ENCODE measurements at regions not wholly inside any gene's neighbourhood (a gene's known extent, or its start where the extent isn't known, plus 50 kb on each side); places are given as distances from the start of the nearest gene placed in this dataset.
"Not testable (repeated sequence)": the region's sequence is repeated elsewhere in the genome, so short reads cannot be mapped to it uniquely, and the experiment has no call there.

GRCh38 chr12:127503246-127503645 is 763.7 kb upstream of the TMEM132C start:
- DNase-seq (ENCODE audit: low read depth, low spot score) = no peak

DNA sequence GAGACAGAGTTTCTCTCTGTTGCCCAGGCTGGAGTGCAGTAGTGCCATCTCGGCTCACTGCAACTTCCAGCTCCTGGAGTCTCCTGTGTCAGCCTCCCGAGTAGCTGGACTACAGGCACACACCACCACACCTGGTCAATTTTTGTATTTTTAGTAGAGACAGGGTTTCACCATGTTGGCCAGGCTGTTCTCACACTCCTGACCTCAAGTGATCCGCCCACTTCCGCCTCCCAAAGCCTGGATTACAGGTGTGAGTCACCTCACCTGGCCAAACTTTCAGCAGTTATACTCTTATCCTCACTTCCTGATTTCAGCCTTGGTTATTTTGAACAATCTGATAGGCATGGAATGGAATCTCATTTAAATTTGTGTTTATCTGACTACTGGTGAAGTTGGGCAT is 763.0 kb upstream of the TMEM132C start:
- not testable (repeated sequence) for DNase-seq (ENCODE audit: low read depth, low spot score)

- DNase-seq (ENCODE audit: low read depth, low spot score) = no peak
Observed at GRCh38 chr12:127504874-127505273, 762.1 kb upstream of the TMEM132C start.

GRCh38 chr12:127507341-127507740 is 759.6 kb upstream of the TMEM132C start:
- DNase-seq (ENCODE audit: low read depth, low spot score) = peak; percentile 22

- peak; percentile 31 for DNase-seq (ENCODE audit: low read depth, low spot score)
Observed at GRCh38 chr12:127509066-127509778, 757.7 kb upstream of the TMEM132C start.

DNA sequence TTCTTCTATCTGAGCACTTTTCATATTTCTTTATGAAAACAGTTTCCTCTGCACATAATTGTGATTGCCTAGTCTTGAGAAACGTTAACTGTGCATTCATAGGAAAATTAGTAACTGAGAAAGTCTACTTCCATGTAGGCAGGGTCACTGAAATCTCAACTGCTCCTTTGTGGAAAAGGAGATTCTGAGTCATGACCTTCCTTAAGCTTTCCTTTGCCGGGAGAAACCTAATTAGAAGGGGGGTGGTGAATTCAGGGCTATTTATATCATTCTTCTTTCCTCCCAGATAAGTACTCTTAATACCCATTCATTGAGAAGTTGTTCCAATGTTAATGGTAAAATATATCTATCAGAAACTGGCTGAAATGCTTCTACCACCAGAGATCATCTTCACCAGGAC is 751.0 kb upstream of the TMEM132C start:
- no peak for DNase-seq (ENCODE audit: low read depth, low spot score)

DNA sequence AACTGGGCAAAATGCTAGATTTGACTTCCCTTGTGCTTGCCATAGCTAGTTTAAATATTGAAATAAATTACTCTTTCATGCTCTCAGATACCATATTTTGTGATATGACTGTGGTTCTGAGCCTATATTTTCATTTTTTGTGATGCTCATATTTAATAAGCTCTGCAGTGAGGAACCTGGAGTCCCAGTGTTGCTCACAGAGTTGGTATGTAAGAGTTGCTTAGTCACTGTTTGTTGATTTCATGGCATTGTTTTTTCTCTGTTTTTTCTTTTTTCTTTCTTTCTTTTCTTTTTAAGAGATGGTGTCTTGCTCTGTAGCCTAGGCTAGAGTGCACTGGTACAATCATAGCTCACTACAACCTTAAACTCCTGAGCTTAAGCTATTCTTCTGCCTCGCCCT is 750.5 kb upstream of the TMEM132C start:
- DNase-seq (ENCODE audit: low read depth, low spot score) = no peak

DNA sequence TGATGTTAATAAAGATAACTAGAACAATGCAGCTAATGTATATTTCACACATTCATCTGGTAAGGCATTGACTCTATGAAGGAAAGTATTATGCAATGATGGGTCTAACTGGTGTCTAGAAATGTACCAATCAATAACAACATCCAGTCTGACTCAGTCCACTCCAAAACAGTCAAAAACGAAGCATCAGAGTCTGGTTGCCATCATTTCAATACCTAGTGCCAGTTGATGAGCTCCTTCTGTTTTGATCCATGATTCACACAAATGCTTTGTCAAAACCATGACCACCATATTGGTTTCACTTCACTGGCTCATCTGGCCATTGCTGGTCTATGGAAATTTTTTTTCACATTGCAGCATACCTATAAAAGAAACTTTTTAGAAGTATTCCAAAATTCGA is 747.2 kb upstream of the TMEM132C start:
- no peak for DNase-seq (ENCODE audit: low read depth, low spot score)

DNA sequence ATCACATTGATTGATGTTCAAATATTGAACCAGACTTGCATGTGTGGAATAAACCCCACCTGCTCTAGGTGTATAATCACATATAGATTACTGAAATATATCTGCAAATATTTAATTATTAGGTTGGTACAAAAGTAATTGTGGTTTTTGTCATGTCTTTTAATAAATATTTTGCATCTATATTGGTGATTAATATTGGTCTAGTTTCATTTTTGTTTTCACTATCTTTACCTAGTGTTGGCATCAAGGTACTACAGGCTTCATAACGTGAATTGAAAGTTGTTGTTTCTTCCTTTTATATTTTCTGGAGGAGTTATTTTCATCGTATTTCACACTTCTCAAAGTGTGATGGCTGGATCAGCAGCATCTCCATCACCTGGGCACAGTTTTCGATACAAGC is 740.0 kb upstream of the TMEM132C start:
- DNase-seq (ENCODE audit: low read depth, low spot score) = no peak

DNA sequence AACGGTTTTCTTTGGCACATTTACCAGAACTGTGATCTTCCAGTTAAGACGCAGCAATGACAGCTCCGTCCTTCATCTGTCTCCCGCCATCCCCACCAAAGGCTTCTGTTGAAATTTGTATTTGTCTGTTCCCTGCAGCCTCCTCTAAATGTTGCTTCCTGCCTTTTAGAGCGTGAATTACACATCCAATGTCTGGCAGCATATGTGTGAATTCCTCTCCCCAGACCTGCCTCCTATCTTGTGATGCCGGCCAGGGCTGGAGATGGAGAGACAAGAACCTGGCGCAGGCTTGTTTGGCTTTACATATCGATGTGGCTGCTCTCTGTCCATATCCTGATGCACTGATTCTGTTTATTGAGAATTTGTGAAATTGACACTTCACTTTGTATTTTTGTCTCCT is 738.4 kb upstream of the TMEM132C start:
- DNase-seq (ENCODE audit: low read depth, low spot score) = no peak

- DNase-seq (ENCODE audit: low read depth, low spot score) = no peak
Observed at GRCh38 chr12:127531542-127531941, 735.4 kb upstream of the TMEM132C start.

DNA sequence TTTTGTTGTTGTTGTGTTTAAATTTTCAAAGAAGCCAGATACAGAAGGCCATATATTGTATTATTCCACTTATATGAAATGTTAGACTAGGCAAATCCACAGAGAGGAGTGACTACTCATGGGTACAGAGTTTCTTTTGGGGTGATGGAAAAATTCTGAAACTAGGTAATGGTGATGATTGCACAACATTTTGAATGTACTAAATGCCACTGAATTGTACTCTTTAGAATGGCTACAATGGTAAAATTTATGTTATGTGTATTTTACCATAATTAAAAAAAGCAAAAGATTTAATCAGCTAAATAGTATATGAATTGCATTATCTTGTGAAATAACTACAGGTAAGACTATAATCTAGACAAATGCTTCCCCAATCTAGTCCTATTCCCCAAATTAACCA is 733.6 kb upstream of the TMEM132C start:
- DNase-seq (ENCODE audit: low read depth, low spot score) = no peak

DNA sequence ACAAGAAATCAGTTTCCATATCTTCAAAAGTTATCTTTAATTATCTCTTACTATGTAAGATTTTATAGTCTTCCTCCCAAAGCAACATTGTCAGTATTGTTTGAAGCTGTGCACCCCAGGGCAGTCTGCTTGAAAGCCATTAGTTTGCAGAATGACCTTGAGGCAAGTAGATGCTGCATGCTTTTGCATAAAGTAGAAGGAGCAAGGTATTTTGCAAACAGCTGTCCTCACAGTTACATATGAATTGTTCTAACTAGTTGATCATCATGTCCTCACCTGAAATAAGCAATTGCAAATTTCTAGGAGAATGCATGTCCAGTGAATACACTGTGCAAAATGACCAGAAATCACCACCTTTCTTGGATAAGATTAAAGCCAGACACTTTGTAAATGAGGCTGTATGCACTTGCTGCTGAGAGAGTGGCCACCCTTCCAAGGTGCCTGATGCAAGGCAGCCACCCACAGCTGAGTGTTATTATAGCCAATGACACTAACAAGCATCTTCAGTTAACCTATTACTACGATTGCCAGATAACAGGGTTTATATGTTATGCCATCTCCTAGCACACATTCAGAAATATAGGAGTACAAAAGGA is 730.0 kb upstream of the TMEM132C start:
- DNase-seq (ENCODE audit: low read depth, low spot score) = no peak

- no peak for DNase-seq (ENCODE audit: low read depth, low spot score)
Observed at GRCh38 chr12:127538316-127538715, 728.7 kb upstream of the TMEM132C start.

DNA sequence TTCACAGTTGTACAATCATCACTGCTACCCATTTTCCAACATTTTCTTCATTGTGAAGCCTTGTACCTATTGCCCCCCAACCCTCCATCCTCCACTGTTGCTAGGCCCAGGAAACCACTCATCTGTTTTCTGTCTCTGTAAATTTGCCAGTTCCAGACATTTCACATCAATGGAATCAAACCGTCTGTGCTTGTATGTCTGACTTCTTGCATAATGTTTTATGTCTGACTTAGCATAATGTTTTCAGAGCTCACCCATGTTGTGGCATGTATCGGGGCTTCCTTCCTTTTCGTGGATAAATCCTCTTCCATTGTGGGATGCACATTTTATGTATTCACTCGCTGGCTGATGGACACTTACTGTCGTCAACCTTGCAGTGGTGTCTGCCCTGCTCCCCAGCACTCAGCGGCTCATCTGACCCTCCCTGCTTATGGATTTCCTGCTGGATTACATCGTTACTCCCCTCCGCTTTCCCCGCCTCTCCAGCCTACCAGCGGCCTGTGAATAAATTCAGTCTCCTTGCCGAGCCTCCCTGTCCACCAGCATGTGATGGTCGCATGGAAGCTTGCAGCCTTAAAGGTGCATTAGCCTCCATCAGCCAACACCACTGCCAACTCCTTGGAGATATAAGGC is 727.6 kb upstream of the TMEM132C start:
- no peak for DNase-seq (ENCODE audit: low read depth, low spot score)

- no peak for DNase-seq (ENCODE audit: low read depth, low spot score)
Observed at GRCh38 chr12:127542391-127542790, 724.6 kb upstream of the TMEM132C start.

- peak; percentile 15 for DNase-seq (ENCODE audit: low read depth, low spot score)
Observed at GRCh38 chr12:127542931-127543330, 724.0 kb upstream of the TMEM132C start.

- no peak for DNase-seq (ENCODE audit: low read depth, low spot score)
Observed at GRCh38 chr12:127546721-127547505, 720.1 kb upstream of the TMEM132C start.

- no peak for DNase-seq (ENCODE audit: low read depth, low spot score)
Observed at GRCh38 chr12:127548123-127548553, 718.8 kb upstream of the TMEM132C start.

GRCh38 chr12:127550271-127550670 is 716.7 kb upstream of the TMEM132C start:
- DNase-seq (ENCODE audit: low read depth, low spot score) = no peak

GRCh38 chr12:127552838-127553237 is 714.1 kb upstream of the TMEM132C start:
- no peak for DNase-seq (ENCODE audit: low read depth, low spot score)

DNA sequence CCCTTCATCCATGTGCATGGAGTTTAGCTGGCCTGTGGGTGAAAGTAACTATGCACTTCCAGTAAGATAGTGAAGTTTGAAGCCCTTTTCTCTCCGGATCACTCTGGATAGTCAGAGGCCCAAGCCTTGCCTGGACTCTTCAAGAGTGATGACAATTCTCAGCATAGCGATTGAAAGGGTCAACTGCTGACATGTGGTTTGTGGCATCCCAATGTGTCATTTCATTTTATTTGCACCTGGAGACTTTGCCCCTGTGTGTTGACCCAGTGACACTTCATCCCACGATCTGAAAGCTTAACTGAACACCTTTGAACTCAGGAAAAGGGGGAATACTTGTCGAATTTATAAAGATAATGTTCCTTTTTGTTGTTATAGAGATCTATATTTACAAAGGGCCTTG is 711.9 kb upstream of the TMEM132C start:
- no peak for DNase-seq (ENCODE audit: low read depth, low spot score)

All from brain pericyte (primary cell).